Right ventricle myocardium superior (tissue), 1 donor: ENCODE measurements at regions not wholly inside any gene's neighbourhood (a gene's known extent, or its start where the extent isn't known, plus 50 kb on each side); places are given as distances from the start of the nearest gene placed in this dataset.

Experiments
- ATAC-seq: fragments of 200-7000 bp; cut with Tn5 transposase; one replicate; pipeline ENCODE4 v1.9.1; 2020; ENCODE audit warnings: mild to moderate bottlenecking; ENCODE audit not compliant: poor library complexity
- DNase-seq: peaks from one replicate; pipeline ENCODE4 v3.0.0-alpha.2; 2020
- intact Hi-C: fragments of 100-400 bp; cut with DNase I; formaldehyde crosslinking; loops from one replicate; pipeline ENCODE4 v1.11.2; 2022
- microRNA-seq: library from miRNA; unstranded; fragments of <30 nt; microRNA quantifications from one replicate; pipeline ENCODE4 v1.2.0, GENCODE V29; 2020
- donor health status: DM: no; HTN: yes; CAD: no; lungs with severe emphysema.

GRCh38 chr2:134200036-134200618 lies 53.7 kb upstream of the MGAT5 start:
- intact Hi-C loops = loop anchor here (10.0 kb wide), 1 partner anchor 75 kb away; no protein-coding TSS in a partner anchor
- ATAC-seq (no peak), DNase-seq (no peak)

- ATAC-seq (peak; percentile 72), DNase-seq (peak; percentile 51)
- intact Hi-C loops = loop anchor here (10.0 kb wide), 1 partner anchor 77 kb away; no protein-coding TSS in a partner anchor
These were observed 52.3 kb upstream of the MGAT5 start for GRCh38 chr2:134201533-134201932.

- intact Hi-C loops = loop anchor here (10.0 kb wide), 1 partner anchor 78 kb away; no protein-coding TSS in a partner anchor
- DNase-seq (no peak), ATAC-seq (no peak)
These were observed 51.5 kb upstream of the MGAT5 start for GRCh38 chr2:134202371-134202770.

DNA sequence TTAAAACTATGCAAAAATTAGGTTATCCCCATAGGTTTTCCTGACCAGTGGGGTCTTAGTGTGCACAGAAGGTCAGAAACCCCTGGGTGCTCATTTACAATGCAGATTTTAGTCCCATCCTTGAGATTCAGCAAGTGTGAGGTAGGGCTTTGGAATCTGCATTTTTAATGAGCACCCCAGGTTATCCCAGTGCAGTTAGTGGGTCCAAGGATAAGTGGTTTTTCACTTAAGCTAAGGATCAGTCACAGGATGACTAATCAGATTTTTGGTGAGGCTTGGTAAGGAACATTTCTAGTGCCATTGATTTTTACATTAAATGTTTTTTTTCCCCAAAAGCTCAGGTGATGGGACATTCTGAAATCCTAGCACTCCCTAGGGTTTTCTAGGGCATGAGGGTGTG lies 50.7 kb upstream of the MGAT5 start:
- DNase-seq = no peak
- ATAC-seq = no peak
- intact Hi-C loops = loop anchor here (10.0 kb wide), 1 partner anchor 78 kb away; no protein-coding TSS in a partner anchor

Small RNAs in the stretch of these regions (microRNA-seq; reads per million reads assigned to microRNA genes)
- gene MIR3679 = 5.2 reads per million, percentile 13 among the genes with 10 or more reads in this experiment
